CD4-positive, alpha-beta T cell treated with Interferon alpha-2 for 1 hour (primary cell): ENCODE measurements at regions not wholly inside any gene's neighbourhood (a gene's known extent, or its start where the extent isn't known, plus 50 kb on each side); places are given as distances from the start of the nearest gene placed in this dataset.
"Not testable (repeated sequence)": the region's sequence is repeated elsewhere in the genome, so short reads cannot be mapped to it uniquely, and the experiment has no call there.

ENCODE experiments used
- DNase-seq, 2 donors: peaks; one replicate each; pipeline ENCODE4 v3.0.0-alpha.2; 2020 to 2022

- no peak for DNase-seq
Measured at GRCh38 chr5:82466986-82467561, 188.9 kb upstream of the RPS23 start.

- no peak for DNase-seq
Measured at GRCh38 chr5:82465235-82465634, 187.1 kb upstream of the RPS23 start.

DNA sequence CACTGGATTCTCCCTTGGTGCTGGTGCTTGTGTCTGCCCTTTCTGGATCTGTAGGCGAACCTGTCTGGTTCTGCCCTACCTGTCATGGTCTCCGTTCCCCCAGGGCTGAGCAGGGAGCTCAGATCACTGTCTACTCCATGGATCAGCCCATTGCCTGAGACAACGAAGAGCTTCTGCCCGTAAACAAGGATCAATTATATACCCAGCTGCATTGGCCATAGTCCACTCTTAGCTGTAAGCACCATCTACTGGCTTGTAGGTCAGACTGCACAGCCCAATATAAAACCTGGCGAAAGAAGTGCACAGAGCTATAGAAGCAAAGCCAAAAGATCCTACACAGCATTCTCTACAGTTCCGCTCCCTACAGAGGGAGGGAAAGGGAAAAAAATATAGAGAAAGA is 181.5 kb upstream of the RPS23 start:
- no peak for DNase-seq

GRCh38 chr5:82455317-82455716 is 177.2 kb upstream of the RPS23 start:
- DNase-seq: not testable (repeated sequence)

DNA sequence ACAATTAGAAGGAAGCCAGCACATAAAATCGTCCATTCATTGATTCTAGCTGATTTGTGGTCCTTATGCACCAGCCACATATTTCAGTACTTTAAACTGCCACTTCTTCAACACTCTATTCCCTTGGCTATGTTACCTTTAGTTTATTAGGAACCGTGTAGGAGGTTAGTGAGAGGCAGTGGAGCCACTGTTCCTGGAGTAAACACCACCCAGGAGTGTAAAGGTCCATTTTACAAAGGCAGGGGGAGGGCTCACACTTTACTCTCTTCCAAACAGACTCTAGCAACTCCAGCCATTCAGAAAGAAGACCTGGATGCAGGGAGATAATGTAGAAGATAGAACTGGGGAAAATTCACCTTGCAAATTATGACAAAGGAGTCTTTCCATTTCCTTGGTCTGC is 170.2 kb upstream of the RPS23 start:
- no peak for DNase-seq

DNA sequence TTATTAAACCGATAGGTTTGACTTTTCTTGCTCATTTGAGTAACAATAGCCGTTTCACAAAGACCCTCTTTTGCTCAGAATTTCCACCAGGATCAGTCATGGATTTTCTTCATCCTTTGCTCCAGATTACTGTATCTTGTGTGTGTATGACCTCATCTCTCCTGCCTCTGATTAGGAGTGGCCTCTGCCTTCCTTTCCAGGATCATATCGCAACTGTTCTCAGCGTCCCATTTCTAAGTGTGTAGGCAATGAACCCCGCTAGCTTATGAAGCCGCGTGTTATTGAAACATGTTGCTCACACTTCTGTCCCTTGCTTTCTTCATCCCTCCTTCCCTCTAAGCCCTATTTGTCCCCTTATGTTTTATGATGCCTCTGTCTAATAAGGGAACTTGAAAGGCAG is 169.8 kb upstream of the RPS23 start:
- DNase-seq: no peak

GRCh38 chr5:82446809-82447208 is 168.7 kb upstream of the RPS23 start:
- no peak for DNase-seq

GRCh38 chr5:82445726-82446335 is 167.7 kb upstream of the RPS23 start:
- no peak for DNase-seq

DNA sequence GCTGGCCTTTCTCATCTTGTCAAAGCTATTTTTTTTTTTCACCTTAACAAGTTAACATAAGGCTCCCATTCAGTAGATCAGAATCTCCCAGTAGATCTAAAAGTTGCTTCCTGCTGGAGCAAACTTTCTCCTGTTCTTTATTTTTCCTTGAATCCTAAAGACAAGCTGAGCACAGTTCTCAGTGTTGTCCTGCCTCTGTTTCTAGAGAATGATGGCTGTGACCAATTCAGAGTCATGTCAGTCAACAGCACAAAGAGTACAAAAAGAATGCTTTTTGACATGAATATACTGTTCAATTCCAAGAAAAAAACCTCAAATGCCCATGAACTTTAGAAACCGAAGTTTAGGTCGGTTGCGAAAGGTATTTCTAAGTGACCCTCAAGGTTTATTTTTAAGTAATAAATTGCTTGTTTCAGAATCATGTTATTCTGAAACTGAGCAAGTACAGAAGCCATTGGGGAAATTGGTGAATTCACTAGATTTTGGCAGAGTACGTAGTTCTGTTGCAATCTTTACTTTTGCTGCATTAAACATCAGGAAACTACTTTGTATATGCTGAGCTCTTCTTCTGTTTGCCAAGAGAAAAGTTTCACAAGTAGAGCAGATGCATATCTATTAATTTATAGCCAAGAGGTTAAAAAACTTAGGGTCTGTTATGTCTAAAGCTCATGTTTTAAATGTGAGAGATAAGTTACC is 161.7 kb upstream of the RPS23 start:
- no peak for DNase-seq

DNA sequence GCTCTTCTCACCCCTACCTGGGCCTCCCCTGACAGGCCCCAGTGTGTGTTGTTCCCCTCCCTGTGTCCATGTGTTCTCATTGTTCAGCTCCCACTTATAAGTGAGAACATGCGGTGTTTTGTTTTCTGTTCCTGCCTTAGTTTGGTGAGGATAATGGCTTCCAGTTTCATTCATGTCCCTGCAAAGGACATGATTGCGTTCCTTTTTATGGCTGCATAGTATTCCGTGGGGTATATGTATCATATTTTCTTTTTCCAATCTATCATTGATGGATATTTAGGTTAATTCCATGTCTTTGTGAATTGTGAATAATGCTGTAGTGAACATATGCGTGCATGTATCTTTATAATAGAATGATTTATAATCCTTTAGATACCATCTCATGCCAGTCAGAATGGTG is 159.4 kb upstream of the RPS23 start:
- DNase-seq: not testable (repeated sequence)

DNA sequence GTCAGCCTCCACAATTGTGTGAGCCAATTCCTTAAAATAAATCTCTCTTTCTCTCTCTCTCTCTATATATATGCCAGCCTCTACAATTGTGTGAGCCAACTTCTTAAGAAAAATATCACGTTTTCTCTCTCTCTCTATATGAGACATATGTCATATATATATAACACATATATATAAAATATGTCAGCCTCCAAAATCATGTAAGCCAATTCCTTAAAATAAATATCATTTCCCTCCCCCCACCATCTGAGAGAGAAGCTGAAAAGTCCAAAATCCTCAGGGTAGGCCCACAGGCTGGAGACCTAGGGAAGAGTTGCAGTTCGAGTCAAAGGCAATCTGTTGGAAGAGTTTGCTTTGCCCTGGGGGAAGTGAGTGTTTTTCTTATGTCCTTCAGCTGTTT is 158.1 kb upstream of the RPS23 start:
- no peak for DNase-seq

GRCh38 chr5:82434696-82435660 is 156.8 kb upstream of the RPS23 start:
- not testable (repeated sequence) for DNase-seq

- no peak for DNase-seq
Measured at GRCh38 chr5:82426464-82427154, 148.5 kb upstream of the RPS23 start.

DNA sequence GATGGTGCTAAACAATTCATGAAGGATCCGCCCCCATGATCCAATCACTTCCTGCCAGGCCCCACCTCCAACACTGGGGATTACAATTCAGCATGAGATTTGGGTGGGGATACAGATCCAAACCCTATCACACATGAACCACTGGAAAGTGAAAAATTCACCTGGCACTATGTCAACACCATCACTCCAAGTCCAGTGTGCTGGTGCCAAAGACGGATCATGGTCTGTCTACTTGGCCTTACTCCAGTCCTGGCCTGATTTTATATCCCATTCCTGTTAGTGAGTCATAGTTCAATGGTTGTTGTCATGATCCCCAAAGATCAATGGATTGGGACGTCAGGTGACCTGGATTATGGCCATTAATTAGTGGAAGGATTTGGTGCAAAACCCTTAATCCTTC is 147.4 kb upstream of the RPS23 start:
- DNase-seq: no peak

DNA sequence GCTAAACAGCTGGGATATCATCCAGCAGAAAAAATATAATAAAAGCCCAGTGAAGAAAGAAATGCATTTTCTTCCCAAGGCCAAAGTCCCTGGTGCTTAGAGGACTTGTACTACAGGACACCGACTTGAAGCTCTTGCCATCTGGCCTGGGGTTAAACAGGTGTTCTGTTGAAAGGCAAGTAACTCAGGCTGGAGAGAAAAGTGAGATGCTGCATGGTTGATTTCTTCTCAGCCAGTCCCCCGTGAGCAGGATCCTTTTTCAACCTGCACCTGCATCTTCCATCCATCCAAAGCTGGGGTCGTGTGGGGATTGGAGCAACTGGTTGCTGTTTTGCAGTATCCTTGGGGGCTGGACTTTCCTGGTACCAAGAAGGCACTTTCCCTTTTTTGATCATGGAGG is 146.1 kb upstream of the RPS23 start:
- DNase-seq: no peak

DNA sequence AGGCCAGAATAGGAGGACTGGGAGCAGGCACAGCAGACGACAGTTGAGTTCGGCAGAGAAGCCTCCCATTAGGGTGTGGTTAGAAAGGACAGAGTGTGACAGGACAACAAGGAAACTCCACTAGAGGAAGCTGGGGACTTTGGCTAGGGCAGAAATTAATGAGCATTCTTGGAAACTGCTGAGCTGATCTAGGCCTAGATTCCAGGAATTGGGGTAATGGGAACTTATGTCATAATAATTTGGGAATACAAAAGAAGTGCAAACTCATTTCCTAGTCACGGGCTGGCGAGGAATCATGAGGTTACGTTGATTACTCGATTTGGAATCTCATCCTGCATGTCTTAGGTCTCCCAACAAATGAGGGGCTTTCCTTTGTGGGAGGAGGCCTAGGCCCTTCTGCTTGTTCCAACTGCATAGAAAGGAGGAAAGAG is 144.6 kb upstream of the RPS23 start:
- peak; percentile 2 to 3 for DNase-seq

GRCh38 chr5:82422001-82422740 is 144.0 kb upstream of the RPS23 start:
- no peak for DNase-seq

- no peak for DNase-seq
Measured at GRCh38 chr5:82421119-82421518, 143.0 kb upstream of the RPS23 start.

- DNase-seq: not testable (repeated sequence)
Measured at GRCh38 chr5:82420524-82420923, 142.4 kb upstream of the RPS23 start.

DNA sequence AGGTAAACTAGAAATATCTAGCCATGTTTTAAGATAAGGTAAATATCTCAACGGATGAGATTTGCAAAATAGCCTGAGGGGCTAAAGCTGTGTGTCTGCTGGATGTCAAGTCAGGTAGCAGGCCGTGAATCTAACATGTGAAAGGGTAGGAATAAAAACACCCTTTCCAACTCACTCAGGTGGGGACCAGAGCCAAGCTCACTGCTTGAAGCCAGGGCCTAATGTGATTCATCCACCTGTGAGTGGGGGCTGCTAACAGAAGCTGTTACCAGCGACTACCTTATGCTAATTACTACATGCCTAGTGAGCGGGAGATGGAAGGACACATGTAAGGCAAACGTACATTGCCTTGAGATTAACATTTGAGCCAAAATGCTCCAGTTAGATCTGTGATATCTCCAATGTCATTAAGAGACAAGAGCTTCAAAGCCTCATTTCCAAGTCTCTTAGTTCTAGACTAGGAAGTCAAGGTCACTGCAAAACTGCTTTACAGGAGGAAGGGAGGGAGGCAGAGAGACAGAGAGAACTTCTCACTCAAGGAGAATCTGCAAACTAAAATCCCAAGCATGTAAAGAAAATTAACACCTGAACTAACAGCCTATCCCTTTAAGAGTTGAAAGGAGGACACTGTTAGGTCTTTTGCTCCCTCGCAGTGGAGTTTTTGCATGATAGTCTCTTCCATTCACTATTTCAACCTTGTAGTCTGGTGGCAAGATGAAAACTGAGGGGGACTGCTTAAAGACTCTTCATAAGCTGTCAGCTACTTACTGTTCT is 141.6 kb upstream of the RPS23 start:
- no peak for DNase-seq

- DNase-seq: no peak
Measured at GRCh38 chr5:82418608-82418950, 140.4 kb upstream of the RPS23 start.
